H9 (cell line): ENCODE measurements at regions not wholly inside any gene's neighbourhood (a gene's known extent, or its start where the extent isn't known, plus 50 kb on each side); places are given as distances from the start of the nearest gene placed in this dataset.

Experiments used
- DNase-seq: peaks from one replicate; pipeline ENCODE4 v3.0.0-alpha.2; 2017
- H2AFZ ChIP-seq: one replicate; pipeline ENCODE4 v1.6.1; 2013; ENCODE audit warnings: mild to moderate bottlenecking, low read length, control low read depth, moderate library complexity
- H2AK5ac ChIP-seq: 2 replicates; pipeline ENCODE4 v1.6.1; 2013; ENCODE audit warnings: low read length, control low read depth, mixed read lengths; ENCODE audit not compliant: insufficient read length
- H2BK120ac ChIP-seq: one replicate; pipeline ENCODE4 v1.6.1; 2013; ENCODE audit warnings: low read depth, mild to moderate bottlenecking, low read length, control low read depth, inconsistent platforms; ENCODE audit not compliant: poor library complexity, severe bottlenecking
- H2BK12ac ChIP-seq: 2 replicates; pipeline ENCODE4 v1.6.1; 2013; ENCODE audit warnings: low read length, control low read depth, mixed read lengths, low read depth; ENCODE audit not compliant: insufficient read length
- H2BK15ac ChIP-seq: 2 replicates; pipeline ENCODE4 v1.6.1; 2013; ENCODE audit warnings: low read depth, low read length, control low read depth
- H2BK20ac ChIP-seq: one replicate; pipeline ENCODE4 v1.6.1; 2013; ENCODE audit warnings: low read depth, mild to moderate bottlenecking, low read length, control low read depth, inconsistent platforms; ENCODE audit not compliant: poor library complexity, severe bottlenecking
- H2BK5ac ChIP-seq: 2 replicates; pipeline ENCODE4 v1.6.1; 2013; ENCODE audit warnings: low read length, control low read depth, mixed read lengths; ENCODE audit not compliant: insufficient read length
- H3K14ac ChIP-seq: 2 replicates; pipeline ENCODE4 v1.6.1; 2013; ENCODE audit warnings: low read length, control low read depth; ENCODE audit not compliant: insufficient read depth
- H3K18ac ChIP-seq: 2 replicates; pipeline ENCODE4 v1.6.1; 2013; ENCODE audit warnings: low read depth, mild to moderate bottlenecking, mixed read lengths, low read length, control low read depth; ENCODE audit not compliant: insufficient read length
- H3K23ac ChIP-seq: 2 replicates; pipeline ENCODE4 v1.6.1; 2013; ENCODE audit warnings: low read length, control low read depth, mixed read lengths, low read depth; ENCODE audit not compliant: insufficient read length
- H3K23me2 ChIP-seq: 2 replicates; pipeline ENCODE4 v1.6.1; 2013; ENCODE audit warnings: low read depth, mild to moderate bottlenecking, mixed read lengths, low read length, control low read depth; ENCODE audit not compliant: insufficient read length, poor library complexity, severe bottlenecking
- H3K27ac ChIP-seq: 2 replicates; pipeline ENCODE4 v1.5.1; 2013; ENCODE audit warnings: low read length, control low read depth, mixed read lengths, low read depth; ENCODE audit not compliant: insufficient read length
- H3K27me3 ChIP-seq: 2 replicates; pipeline ENCODE4 v1.6.1; 2013; ENCODE audit warnings: low read length, control low read depth, inconsistent platforms; ENCODE audit not compliant: insufficient read depth
- H3K4ac ChIP-seq: 2 replicates; pipeline ENCODE4 v1.6.1; 2013; ENCODE audit warnings: low read depth, mild to moderate bottlenecking, control low read depth, inconsistent platforms, low read length, moderate library complexity
- H3K4me1 ChIP-seq: 2 replicates; pipeline ENCODE4 v1.6.1; 2013; ENCODE audit warnings: low read length, control low read depth, inconsistent platforms; ENCODE audit not compliant: insufficient read depth
- H3K4me2 ChIP-seq: 2 replicates; pipeline ENCODE4 v1.6.1; 2013; ENCODE audit warnings: low read length, control low read depth, mixed read lengths; ENCODE audit not compliant: insufficient read length, insufficient read depth
- H3K56ac ChIP-seq: 2 replicates; pipeline ENCODE4 v1.6.1; 2013; ENCODE audit warnings: low read depth, mild to moderate bottlenecking, mixed read lengths, low read length, control low read depth; ENCODE audit not compliant: insufficient read length
- H3K79me1 ChIP-seq: 2 replicates; pipeline ENCODE4 v1.6.1; 2013; ENCODE audit warnings: low read depth, mild to moderate bottlenecking, moderate library complexity, low read length, control low read depth, inconsistent platforms; ENCODE audit not compliant: insufficient read depth, poor library complexity, severe bottlenecking
- H3K79me2 ChIP-seq: 2 replicates; pipeline ENCODE4 v1.6.1; 2013; ENCODE audit warnings: low read length, control low read depth, inconsistent platforms; ENCODE audit not compliant: insufficient read depth
- H3K9ac ChIP-seq: 2 replicates; pipeline ENCODE4 v1.6.1; 2013; ENCODE audit warnings: low read length, control low read depth, mixed read lengths; ENCODE audit not compliant: insufficient read length; ENCODE audit errors: extremely low read depth
- H3K9me3 ChIP-seq: one replicate; pipeline ENCODE4 v1.6.1; 2013; ENCODE audit warnings: low read depth, low read length, inconsistent platforms; ENCODE audit not compliant: control insufficient read depth
- H3T11ph ChIP-seq: one replicate; pipeline ENCODE4 v1.6.1; 2013; ENCODE audit warnings: mild to moderate bottlenecking, low read length, control low read depth, inconsistent platforms
- H4K20me1 ChIP-seq: one replicate; pipeline ENCODE4 v1.6.1; 2013; ENCODE audit not compliant: control insufficient read depth, insufficient read length, insufficient read depth
- H4K5ac ChIP-seq: 2 replicates; pipeline ENCODE4 v1.6.1; 2013; ENCODE audit warnings: low read depth, mild to moderate bottlenecking, mixed read lengths, low read length, control low read depth; ENCODE audit not compliant: insufficient read length
- H4K8ac ChIP-seq: replicated peaks from 2 replicates; pipeline ENCODE4 v1.6.1; 2013; ENCODE audit warnings: low read length, control low read depth, mixed read lengths, low read depth; ENCODE audit not compliant: insufficient read length
- H4K91ac ChIP-seq: 2 replicates; pipeline ENCODE4 v1.6.1; 2013; ENCODE audit warnings: low read depth, mild to moderate bottlenecking, moderate library complexity, mixed read lengths, low read length, control low read depth; ENCODE audit not compliant: insufficient read length
- H3K27ac Mint-ChIP-seq, 3 experiments: 2 replicates in 2 of 3; 3 replicates in 1 of 3; pipeline ENCODE4 v1.8.0; 2020 to 2021; ENCODE audit warnings: mixed read lengths in 3 of 3, mild to moderate bottlenecking in 1 of 3, moderate library complexity in 1 of 3
- H3K27me3 Mint-ChIP-seq: 2 replicates; pipeline ENCODE4 v1.8.0; 2021; ENCODE audit warnings: low read depth, mild to moderate bottlenecking, moderate library complexity, mixed read lengths
- H3K36me3 Mint-ChIP-seq, 3 experiments: 2 replicates in 2 of 3; 3 replicates in 1 of 3; pipeline ENCODE4 v1.8.0; 2020 to 2021; ENCODE audit warnings: low read depth in 3 of 3, mixed read lengths in 3 of 3; ENCODE audit not compliant: insufficient read depth in 1 of 3
- H3K4me1 Mint-ChIP-seq, 2 experiments: 2 replicates each; pipeline ENCODE4 v1.8.0; 2020; ENCODE audit warnings: mixed read lengths in 2 of 2
- H3K4me3 Mint-ChIP-seq, 2 experiments: 2 replicates in 1 of 2; 3 replicates in 1 of 2; pipeline ENCODE4 v1.8.0; 2020 to 2021; ENCODE audit warnings: mild to moderate bottlenecking in 2 of 2, mixed read lengths in 2 of 2, moderate library complexity in 1 of 2
- H3K9me3 Mint-ChIP-seq, 2 experiments: 2 replicates in 1 of 2; 3 replicates in 1 of 2; pipeline ENCODE4 v1.8.0; 2020; ENCODE audit warnings: mild to moderate bottlenecking in 2 of 2, mixed read lengths in 2 of 2, moderate library complexity in 1 of 2
- WGBS: extraction: QIAGEN DNeasy Blood & Tissue Kit; methylation state at CpG from one replicate; pipeline ENCODE4 v1.1.7; 2013; ENCODE audit warnings: missing lambda C conversion rate, low lambda C conversion rate, mixed read lengths; ENCODE audit not compliant: insufficient read length; ENCODE audit errors: extremely low coverage; 5-methylcytosine and 5-hydroxymethylcytosine counted together
- TF ChIP-seq, protein P1 (sequence below): fragments of 200-600 bp; sonication (generic); conservative IDR thresholded peaks from 3 replicates; pipeline ENCODE4 v1.8.0; 2021; ENCODE audit warnings: antibody characterized with exemption, mild to moderate bottlenecking

DNA sequence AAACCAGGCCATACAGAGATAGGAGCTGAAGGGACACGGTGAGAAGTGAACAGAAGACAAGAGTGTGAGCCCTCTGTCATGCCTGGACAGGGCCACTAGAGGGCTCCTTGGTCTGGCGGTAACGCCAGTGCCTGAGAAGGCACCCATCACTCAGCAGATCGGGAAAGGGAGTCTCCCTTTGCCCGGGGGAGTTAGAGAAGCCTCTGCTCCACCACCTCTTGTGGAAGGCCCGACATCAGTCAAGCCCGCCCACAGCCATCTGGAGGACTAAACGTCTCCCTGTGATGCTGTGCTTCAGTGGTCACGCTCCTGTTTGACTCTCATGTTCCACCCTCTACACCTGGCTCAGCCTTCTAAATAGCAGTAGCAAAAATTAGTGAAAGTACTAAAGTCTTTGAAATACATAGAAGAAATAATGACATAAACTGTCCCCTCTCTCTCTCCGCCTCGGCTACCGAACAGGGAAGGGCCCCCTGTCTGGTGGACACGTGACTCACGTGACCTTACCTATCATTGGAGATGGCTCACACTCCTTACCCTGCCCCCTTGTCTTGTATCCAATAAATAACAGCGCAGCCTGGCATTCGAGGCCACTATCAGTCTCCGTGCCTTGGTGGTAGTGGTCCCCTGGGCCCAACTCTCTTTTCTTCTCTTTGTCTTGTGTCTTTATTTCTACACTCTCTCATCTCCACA lies 66.7 kb downstream of the RPP21 start:
- DNase-seq = peak; percentile 88
- H3K4ac ChIP-seq = no peak overlapping the region
- no CpG with 5 or more reads among the region's 17 CpGs for WGBS
- no peak overlapping the region for H4K91ac ChIP-seq
- no peak overlapping the region for H2AFZ ChIP-seq
- H3K56ac ChIP-seq = no peak overlapping the region
- Mint-ChIP-seq H3K4me1 (peaks cover 4 to 5% of the 10 kb centered on the region in 2 experiments), H3K9me3 (peaks cover 12 to 17% of the 10 kb centered on the region in 2 experiments; a peak in 3 of 5 replicates), H3K4me3 (peak overlapping the region in 1 of 2 experiments; percentile 4; a peak in 1 of 5 replicates), H3K27me3 (peaks cover 70% of the 10 kb centered on the region), H3K27ac (no peak overlapping the region), H3K36me3 (no peaks in the 10 kb centered on the region; a peak in 1 of 7 replicates)
- H2BK20ac ChIP-seq = no peak overlapping the region
- H3K23ac ChIP-seq = no peak overlapping the region
- no peak overlapping the region for H3K18ac ChIP-seq
- no peaks in the 10 kb centered on the region for H4K20me1 ChIP-seq
- H3K14ac ChIP-seq = no peak overlapping the region
- H2BK15ac ChIP-seq = no peak overlapping the region
- H3K27me3 ChIP-seq = no peaks in the 10 kb centered on the region
- H2BK12ac ChIP-seq = no peak overlapping the region
- no peaks in the 10 kb centered on the region for H3K79me1 ChIP-seq
- H4K8ac ChIP-seq = no peak overlapping the region
- H2AK5ac ChIP-seq = no peak overlapping the region
- no peaks in the 10 kb centered on the region for H3K9me3 ChIP-seq
- no peaks in the 10 kb centered on the region for H3K23me2 ChIP-seq
- H3K27ac ChIP-seq = no peak overlapping the region
- H3K4me2 ChIP-seq = no peak overlapping the region
- no peak overlapping the region for H3T11ph ChIP-seq
- TF ChIP-seq, protein P1, sequence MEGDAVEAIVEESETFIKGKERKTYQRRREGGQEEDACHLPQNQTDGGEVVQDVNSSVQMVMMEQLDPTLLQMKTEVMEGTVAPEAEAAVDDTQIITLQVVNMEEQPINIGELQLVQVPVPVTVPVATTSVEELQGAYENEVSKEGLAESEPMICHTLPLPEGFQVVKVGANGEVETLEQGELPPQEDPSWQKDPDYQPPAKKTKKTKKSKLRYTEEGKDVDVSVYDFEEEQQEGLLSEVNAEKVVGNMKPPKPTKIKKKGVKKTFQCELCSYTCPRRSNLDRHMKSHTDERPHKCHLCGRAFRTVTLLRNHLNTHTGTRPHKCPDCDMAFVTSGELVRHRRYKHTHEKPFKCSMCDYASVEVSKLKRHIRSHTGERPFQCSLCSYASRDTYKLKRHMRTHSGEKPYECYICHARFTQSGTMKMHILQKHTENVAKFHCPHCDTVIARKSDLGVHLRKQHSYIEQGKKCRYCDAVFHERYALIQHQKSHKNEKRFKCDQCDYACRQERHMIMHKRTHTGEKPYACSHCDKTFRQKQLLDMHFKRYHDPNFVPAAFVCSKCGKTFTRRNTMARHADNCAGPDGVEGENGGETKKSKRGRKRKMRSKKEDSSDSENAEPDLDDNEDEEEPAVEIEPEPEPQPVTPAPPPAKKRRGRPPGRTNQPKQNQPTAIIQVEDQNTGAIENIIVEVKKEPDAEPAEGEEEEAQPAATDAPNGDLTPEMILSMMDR = peak; percentile 90
- H3K9ac ChIP-seq = no peak overlapping the region
- no peaks in the 10 kb centered on the region for H3K79me2 ChIP-seq
- no peak overlapping the region for H4K5ac ChIP-seq
- no peak overlapping the region for H2BK5ac ChIP-seq
- no peaks in the 10 kb centered on the region for H3K4me1 ChIP-seq
- no peak overlapping the region for H2BK120ac ChIP-seq
